Glutamatergic neuron (in vitro differentiated cells): ENCODE measurements at regions not wholly inside any gene's neighbourhood (a gene's known extent, or its start where the extent isn't known, plus 50 kb on each side); places are given as distances from the start of the nearest gene placed in this dataset.

Experiments
- DNase-seq: peaks from one replicate; pipeline ENCODE4 v3.0.0; 2022
- H3K27ac Mint-ChIP-seq: one replicate; pipeline ENCODE4 v1.8.0; 2020; ENCODE audit warnings: mild to moderate bottlenecking, mixed read lengths, inconsistent platforms; ENCODE audit not compliant: unreplicated experiment
- H3K27me3 Mint-ChIP-seq: one replicate; pipeline ENCODE4 v1.8.0; 2020; ENCODE audit warnings: mild to moderate bottlenecking, moderate library complexity, mixed read lengths, inconsistent platforms; ENCODE audit not compliant: unreplicated experiment
- H3K36me3 Mint-ChIP-seq: one replicate; pipeline ENCODE4 v1.8.0; 2020; ENCODE audit warnings: mild to moderate bottlenecking, mixed read lengths, inconsistent platforms; ENCODE audit not compliant: unreplicated experiment
- H3K4me1 Mint-ChIP-seq: one replicate; pipeline ENCODE4 v1.8.0; 2020; ENCODE audit warnings: mild to moderate bottlenecking, low read depth, mixed read lengths, inconsistent platforms; ENCODE audit not compliant: unreplicated experiment
- H3K4me3 Mint-ChIP-seq: one replicate; pipeline ENCODE4 v1.8.0; 2020; ENCODE audit warnings: mild to moderate bottlenecking, mixed read lengths, inconsistent platforms; ENCODE audit not compliant: unreplicated experiment
- H3K9me3 Mint-ChIP-seq: one replicate; pipeline ENCODE4 v1.8.0; 2020; ENCODE audit warnings: mild to moderate bottlenecking, moderate library complexity, mixed read lengths, inconsistent platforms; ENCODE audit not compliant: unreplicated experiment
- CTCF ChIP-seq: fragments of 200-600 bp; sonication (generic); IDR thresholded peaks from one replicate; pipeline ENCODE4 v1.5.0; 2021; ENCODE audit not compliant: partially characterized antibody, unreplicated experiment

DNA sequence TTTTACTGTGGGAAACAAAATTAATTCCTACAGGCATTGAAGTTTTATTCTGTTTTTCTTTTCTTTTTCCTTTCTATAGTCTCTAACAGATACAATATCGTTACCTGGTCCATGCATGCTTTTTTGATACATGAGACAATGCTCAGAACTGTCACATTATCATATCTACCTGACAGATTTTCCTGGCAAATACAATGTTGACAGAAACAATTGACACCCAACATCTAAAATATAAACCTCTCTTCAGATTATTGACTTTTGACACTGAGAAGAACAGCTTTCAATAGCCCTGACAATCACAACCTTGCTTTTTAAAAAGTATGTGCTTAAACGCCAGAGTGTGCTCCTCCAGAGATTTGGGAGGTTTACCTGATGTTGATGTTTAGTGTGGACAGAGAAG is 2334.6 kb upstream of the WWC1 start:
- H3K27ac Mint-ChIP-seq: no peak overlapping the region
- no peak for TF ChIP-seq CTCF
- no peaks in the 10 kb centered on the region for H3K9me3 Mint-ChIP-seq
- no peaks in the 10 kb centered on the region for H3K27me3 Mint-ChIP-seq
- no peak for DNase-seq
- no peak overlapping the region for H3K4me3 Mint-ChIP-seq
- no peaks in the 10 kb centered on the region for H3K36me3 Mint-ChIP-seq
- no peaks in the 10 kb centered on the region for H3K4me1 Mint-ChIP-seq

- peak overlapping the region; percentile 7 for H3K27ac Mint-ChIP-seq
- TF ChIP-seq CTCF: no peak
- peaks cover 2% of the 10 kb centered on the region for H3K27me3 Mint-ChIP-seq
- DNase-seq: peak; percentile 52
- peaks cover 15% of the 10 kb centered on the region for H3K4me1 Mint-ChIP-seq
- H3K4me3 Mint-ChIP-seq: no peak overlapping the region
- peaks cover 3% of the 10 kb centered on the region for H3K9me3 Mint-ChIP-seq
- no peaks in the 10 kb centered on the region for H3K36me3 Mint-ChIP-seq
These were observed 2309.8 kb upstream of the WWC1 start for GRCh38 chr5:165981671-165982070.

DNA sequence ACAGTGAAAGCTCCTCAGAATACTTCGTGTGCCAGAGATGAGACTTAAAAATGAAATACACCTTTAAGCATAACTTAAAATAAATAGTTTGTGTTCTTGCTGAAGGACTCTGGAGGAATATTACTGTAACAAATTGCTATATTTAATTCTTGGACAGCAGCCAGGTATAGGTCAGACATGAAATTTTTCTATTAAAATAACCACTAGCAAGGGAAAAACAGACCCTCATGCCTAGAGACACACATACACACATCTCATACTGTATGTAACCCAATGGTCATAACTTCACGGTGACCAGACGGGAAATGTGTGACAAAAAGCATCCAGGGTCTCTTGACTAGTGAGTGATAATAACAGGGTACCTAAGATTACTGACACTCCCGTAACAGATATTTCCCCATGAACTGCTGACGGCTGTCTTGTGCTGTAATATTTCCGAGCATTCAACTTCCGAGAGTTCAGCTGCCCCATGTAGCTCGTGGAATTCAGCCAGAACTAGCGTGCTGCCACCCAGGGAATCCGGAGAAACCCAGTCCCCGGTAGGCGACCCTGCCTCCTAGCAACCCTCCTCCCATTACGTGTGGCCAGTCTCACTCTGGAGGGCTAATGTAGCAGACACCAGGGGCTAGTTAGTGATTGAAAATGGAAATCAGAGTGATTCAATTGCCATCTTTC is 2295.1 kb upstream of the WWC1 start:
- peaks cover 4% of the 10 kb centered on the region for H3K9me3 Mint-ChIP-seq
- H3K27me3 Mint-ChIP-seq: peaks cover 2% of the 10 kb centered on the region
- DNase-seq: peak; percentile 16
- no peaks in the 10 kb centered on the region for H3K36me3 Mint-ChIP-seq
- TF ChIP-seq CTCF: no peak
- peaks cover 22% of the 10 kb centered on the region for H3K4me1 Mint-ChIP-seq
- H3K4me3 Mint-ChIP-seq: no peak overlapping the region
- no peak overlapping the region for H3K27ac Mint-ChIP-seq

- Mint-ChIP-seq H3K4me1 (peaks cover 20% of the 10 kb centered on the region), H3K27ac (no peak overlapping the region), H3K9me3 (peaks cover 4% of the 10 kb centered on the region), H3K4me3 (no peak overlapping the region), H3K36me3 (no peaks in the 10 kb centered on the region), H3K27me3 (peaks cover 2% of the 10 kb centered on the region)
- TF ChIP-seq CTCF: no peak
- no peak for DNase-seq
These were observed 2291.6 kb upstream of the WWC1 start for GRCh38 chr5:165999693-166000320.

GRCh38 chr5:166004006-166004405 is 2287.4 kb upstream of the WWC1 start:
- H3K36me3 Mint-ChIP-seq: no peaks in the 10 kb centered on the region
- H3K4me1 Mint-ChIP-seq: peaks cover 12% of the 10 kb centered on the region
- DNase-seq: no peak
- H3K9me3 Mint-ChIP-seq: peaks cover 2% of the 10 kb centered on the region
- no peaks in the 10 kb centered on the region for H3K27me3 Mint-ChIP-seq
- H3K4me3 Mint-ChIP-seq: no peak overlapping the region
- H3K27ac Mint-ChIP-seq: no peak overlapping the region
- no peak for TF ChIP-seq CTCF
